ENCODE measurements at regions not wholly inside any gene's neighbourhood (a gene's known extent, or its start where the extent isn't known, plus 50 kb on each side); places are given as distances from the start of the nearest gene placed in this dataset.

DNA sequence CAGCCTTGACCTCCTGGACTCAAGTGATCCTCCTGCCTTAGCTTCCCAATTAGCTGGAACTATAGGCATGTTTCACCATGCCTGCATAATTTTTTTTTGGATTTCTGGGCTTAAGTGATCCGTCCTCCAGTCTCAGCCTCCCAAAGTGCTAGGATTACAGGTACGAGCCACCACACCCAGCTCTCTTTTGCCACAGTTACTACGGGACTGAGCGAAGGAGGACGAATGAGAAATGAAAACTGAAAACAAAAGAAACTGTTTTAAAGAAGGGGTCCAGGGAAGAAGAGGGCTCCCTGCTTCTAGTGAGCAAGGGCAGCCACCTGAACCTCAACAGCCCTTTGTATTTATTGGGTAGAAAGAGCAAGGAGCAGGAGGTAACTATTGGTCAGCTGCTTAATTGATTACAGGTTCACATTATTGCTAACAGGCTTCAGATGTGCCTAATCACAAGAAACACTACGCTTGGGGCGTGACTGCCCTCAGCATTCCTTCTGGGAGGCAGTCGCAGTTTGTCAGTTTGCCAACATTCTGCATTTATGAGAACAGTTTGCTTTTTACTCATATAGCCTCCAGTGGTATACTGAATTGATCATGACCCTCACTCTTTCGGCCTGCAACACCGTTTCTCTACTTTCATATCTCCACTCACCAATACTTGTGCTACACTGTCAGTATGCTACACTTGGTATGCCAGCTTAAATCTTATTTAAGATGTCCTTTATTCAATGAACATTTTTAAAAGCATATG, 676.8 kb downstream of the DNAJB9 start:
- TF ChIP-seq, protein P1, sequence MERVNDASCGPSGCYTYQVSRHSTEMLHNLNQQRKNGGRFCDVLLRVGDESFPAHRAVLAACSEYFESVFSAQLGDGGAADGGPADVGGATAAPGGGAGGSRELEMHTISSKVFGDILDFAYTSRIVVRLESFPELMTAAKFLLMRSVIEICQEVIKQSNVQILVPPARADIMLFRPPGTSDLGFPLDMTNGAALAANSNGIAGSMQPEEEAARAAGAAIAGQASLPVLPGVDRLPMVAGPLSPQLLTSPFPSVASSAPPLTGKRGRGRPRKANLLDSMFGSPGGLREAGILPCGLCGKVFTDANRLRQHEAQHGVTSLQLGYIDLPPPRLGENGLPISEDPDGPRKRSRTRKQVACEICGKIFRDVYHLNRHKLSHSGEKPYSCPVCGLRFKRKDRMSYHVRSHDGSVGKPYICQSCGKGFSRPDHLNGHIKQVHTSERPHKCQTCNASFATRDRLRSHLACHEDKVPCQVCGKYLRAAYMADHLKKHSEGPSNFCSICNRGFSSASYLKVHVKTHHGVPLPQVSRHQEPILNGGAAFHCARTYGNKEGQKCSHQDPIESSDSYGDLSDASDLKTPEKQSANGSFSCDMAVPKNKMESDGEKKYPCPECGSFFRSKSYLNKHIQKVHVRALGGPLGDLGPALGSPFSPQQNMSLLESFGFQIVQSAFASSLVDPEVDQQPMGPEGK (CRISPR knock-in tag; IDR thresholded peaks at IDR 0.05; ENCODE audit: borderline replicate concordance) = no peak
- TF ChIP-seq ISL1 (CRISPR knock-in tag; IDR thresholded peaks at IDR 0.05) (no peak), ZNF8 (CRISPR knock-in tag; IDR thresholded peaks at IDR 0.05) (no peak), ARNTL (CRISPR knock-in tag; IDR thresholded peaks at IDR 0.05; ENCODE audit: borderline replicate concordance, low read depth) (no peak), SNAI2 (CRISPR knock-in tag; IDR thresholded peaks at IDR 0.05) (no peak), BACH2 (CRISPR knock-in tag; IDR thresholded peaks at IDR 0.05; ENCODE audit: borderline replicate concordance) (no peak), ZNF565 (CRISPR knock-in tag; conservative IDR thresholded peaks at IDR 0.05; ENCODE audit: low read depth) (no peak)

Data from SK-N-SH treated with all-trans-retinoic acid at 6 μM for 48 hours (cell line).